ENCODE measurements at regions not wholly inside any gene's neighbourhood (a gene's known extent, or its start where the extent isn't known, plus 50 kb on each side); places are given as distances from the start of the nearest gene placed in this dataset.

GRCh38 chr2:198917926-198918720 is 539.6 kb downstream of the SATB2 start:
- H3K9me3 Mint-ChIP-seq: peaks cover 2% of the 10 kb centered on the region
- CTCF ChIA-PET: no interaction called here
- H3K27me3 Mint-ChIP-seq: no peaks in the 10 kb centered on the region
- H3K27ac Mint-ChIP-seq: no peak overlapping the region
- no peaks in the 10 kb centered on the region for H3K36me3 Mint-ChIP-seq
- intact Hi-C loops (cut with micrococcal nuclease): no loop called here
- H3K4me1 Mint-ChIP-seq (ENCODE audit: low read depth): no peaks in the 10 kb centered on the region
- no peak for DNase-seq
- POLR2A ChIA-PET: no interaction called here
- H3K4me3 Mint-ChIP-seq: no peak overlapping the region

- H3K36me3 Mint-ChIP-seq: no peaks in the 10 kb centered on the region
- peaks cover 2% of the 10 kb centered on the region for H3K9me3 Mint-ChIP-seq
- no peak overlapping the region for H3K27ac Mint-ChIP-seq
- ChIA-PET CTCF (no interaction called here), POLR2A (no interaction called here)
- intact Hi-C loops (cut with micrococcal nuclease): no loop called here
- no peaks in the 10 kb centered on the region for H3K4me1 Mint-ChIP-seq (ENCODE audit: low read depth)
- DNase-seq: no peak
- H3K4me3 Mint-ChIP-seq: no peak overlapping the region
- no peaks in the 10 kb centered on the region for H3K27me3 Mint-ChIP-seq
Observed at GRCh38 chr2:198917275-198917674, 540.5 kb downstream of the SATB2 start.

- Mint-ChIP-seq H3K4me3 (no peak overlapping the region), H3K4me1 (ENCODE audit: low read depth) (no peaks in the 10 kb centered on the region), H3K27me3 (no peaks in the 10 kb centered on the region), H3K27ac (no peak overlapping the region), H3K36me3 (no peaks in the 10 kb centered on the region), H3K9me3 (peaks cover 2% of the 10 kb centered on the region)
- POLR2A ChIA-PET: no interaction called here
- intact Hi-C loops (cut with micrococcal nuclease): no loop called here
- DNase-seq: no peak
- CTCF ChIA-PET: no interaction called here
Observed at GRCh38 chr2:198916548-198917080, 541.1 kb downstream of the SATB2 start.

GRCh38 chr2:198913394-198914152 is 544.2 kb downstream of the SATB2 start:
- intact Hi-C loops (cut with micrococcal nuclease): no loop called here
- no peak for DNase-seq
- Mint-ChIP-seq H3K36me3 (no peaks in the 10 kb centered on the region), H3K27me3 (no peaks in the 10 kb centered on the region), H3K4me3 (no peak overlapping the region), H3K27ac (no peak overlapping the region), H3K9me3 (no peaks in the 10 kb centered on the region), H3K4me1 (ENCODE audit: low read depth) (no peaks in the 10 kb centered on the region)
- CTCF ChIA-PET: no interaction called here
- POLR2A ChIA-PET: no interaction called here

GRCh38 chr2:198909525-198910267 is 548.0 kb downstream of the SATB2 start:
- intact Hi-C loops (cut with micrococcal nuclease): no loop called here
- ChIA-PET POLR2A (no interaction called here), CTCF (no interaction called here)
- H3K36me3 Mint-ChIP-seq: no peaks in the 10 kb centered on the region
- H3K4me1 Mint-ChIP-seq (ENCODE audit: low read depth): no peaks in the 10 kb centered on the region
- H3K9me3 Mint-ChIP-seq: no peaks in the 10 kb centered on the region
- H3K27me3 Mint-ChIP-seq: no peaks in the 10 kb centered on the region
- H3K4me3 Mint-ChIP-seq: no peak overlapping the region
- DNase-seq: no peak
- no peak overlapping the region for H3K27ac Mint-ChIP-seq

- Mint-ChIP-seq H3K36me3 (no peaks in the 10 kb centered on the region), H3K4me3 (no peak overlapping the region), H3K4me1 (ENCODE audit: low read depth) (no peaks in the 10 kb centered on the region), H3K9me3 (no peaks in the 10 kb centered on the region), H3K27me3 (no peaks in the 10 kb centered on the region), H3K27ac (no peak overlapping the region)
- ChIA-PET CTCF (no interaction called here), POLR2A (no interaction called here)
- intact Hi-C loops (cut with micrococcal nuclease): no loop called here
- no peak for DNase-seq
Observed at GRCh38 chr2:198905881-198906612, 551.7 kb downstream of the SATB2 start.

GRCh38 chr2:198901894-198902293 is 555.8 kb downstream of the SATB2 start:
- CTCF ChIA-PET: no interaction called here
- no peaks in the 10 kb centered on the region for H3K4me1 Mint-ChIP-seq (ENCODE audit: low read depth)
- intact Hi-C loops (cut with micrococcal nuclease): no loop called here
- H3K27me3 Mint-ChIP-seq: no peaks in the 10 kb centered on the region
- H3K27ac Mint-ChIP-seq: no peak overlapping the region
- no peaks in the 10 kb centered on the region for H3K36me3 Mint-ChIP-seq
- no peaks in the 10 kb centered on the region for H3K9me3 Mint-ChIP-seq
- no peak overlapping the region for H3K4me3 Mint-ChIP-seq
- no peak for DNase-seq
- POLR2A ChIA-PET: no interaction called here

- CTCF ChIA-PET: interaction anchor here (1.0 kb wide), 1 partner anchor 27 kb away, joined by 3 read pairs; no protein-coding TSS in a partner anchor
- no peaks in the 10 kb centered on the region for H3K36me3 Mint-ChIP-seq
- no peaks in the 10 kb centered on the region for H3K4me1 Mint-ChIP-seq (ENCODE audit: low read depth)
- no peaks in the 10 kb centered on the region for H3K27me3 Mint-ChIP-seq
- no peak overlapping the region for H3K27ac Mint-ChIP-seq
- POLR2A ChIA-PET: no interaction called here
- no peaks in the 10 kb centered on the region for H3K9me3 Mint-ChIP-seq
- intact Hi-C loops (cut with micrococcal nuclease): no loop called here
- no peak for DNase-seq
- H3K4me3 Mint-ChIP-seq: no peak overlapping the region
Observed at GRCh38 chr2:198900141-198900540, 557.6 kb downstream of the SATB2 start.

- Mint-ChIP-seq H3K9me3 (no peaks in the 10 kb centered on the region), H3K36me3 (no peaks in the 10 kb centered on the region), H3K27me3 (no peaks in the 10 kb centered on the region), H3K4me1 (ENCODE audit: low read depth) (no peaks in the 10 kb centered on the region), H3K4me3 (no peak overlapping the region), H3K27ac (no peak overlapping the region)
- intact Hi-C loops (cut with micrococcal nuclease): no loop called here
- POLR2A ChIA-PET: no interaction called here
- CTCF ChIA-PET: no interaction called here
- DNase-seq: no peak
Observed at GRCh38 chr2:198890490-198890889, 567.2 kb downstream of the SATB2 start.

GRCh38 chr2:198883604-198884003 is 574.1 kb downstream of the SATB2 start:
- Mint-ChIP-seq H3K36me3 (no peaks in the 10 kb centered on the region), H3K9me3 (no peaks in the 10 kb centered on the region), H3K4me1 (ENCODE audit: low read depth) (no peaks in the 10 kb centered on the region), H3K27ac (no peak overlapping the region), H3K4me3 (no peak overlapping the region), H3K27me3 (no peaks in the 10 kb centered on the region)
- POLR2A ChIA-PET: no interaction called here
- DNase-seq: no peak
- intact Hi-C loops (cut with micrococcal nuclease): no loop called here
- CTCF ChIA-PET: no interaction called here

GRCh38 chr2:198880986-198881385 is 576.8 kb downstream of the SATB2 start:
- no peak overlapping the region for H3K27ac Mint-ChIP-seq
- no peak for DNase-seq
- intact Hi-C loops (cut with micrococcal nuclease): no loop called here
- CTCF ChIA-PET: no interaction called here
- no peaks in the 10 kb centered on the region for H3K36me3 Mint-ChIP-seq
- POLR2A ChIA-PET: no interaction called here
- H3K27me3 Mint-ChIP-seq: no peaks in the 10 kb centered on the region
- H3K4me1 Mint-ChIP-seq (ENCODE audit: low read depth): no peaks in the 10 kb centered on the region
- H3K4me3 Mint-ChIP-seq: no peak overlapping the region
- H3K9me3 Mint-ChIP-seq: no peaks in the 10 kb centered on the region

- intact Hi-C loops (cut with micrococcal nuclease): no loop called here
- DNase-seq: no peak
- Mint-ChIP-seq H3K27me3 (no peaks in the 10 kb centered on the region), H3K4me3 (no peak overlapping the region), H3K4me1 (ENCODE audit: low read depth) (no peaks in the 10 kb centered on the region), H3K36me3 (no peaks in the 10 kb centered on the region), H3K27ac (no peak overlapping the region), H3K9me3 (no peaks in the 10 kb centered on the region)
- POLR2A ChIA-PET: no interaction called here
- CTCF ChIA-PET: no interaction called here
Observed at GRCh38 chr2:198880421-198880820, 577.3 kb downstream of the SATB2 start.
